WTC11 (cell line): ENCODE measurements at regions not wholly inside any gene's neighbourhood (a gene's known extent, or its start where the extent isn't known, plus 50 kb on each side); places are given as distances from the start of the nearest gene placed in this dataset.

Source experiments
- ATAC-seq: fragments of 200-7000 bp; cut with Tn5 transposase; 2 replicates; pipeline ENCODE4 v1.10.0; 2021; ENCODE audit warnings: mild to moderate bottlenecking, moderate library complexity
- CTCF ChIA-PET: fragments of 300-600 bp; sonication (Branson Sonifier 250); formaldehyde crosslinking; loops from one replicate; lab custom pipeline; 2021; ENCODE audit warnings: antibody characterized with exemption; lab: Charles Lee
- POLR2A ChIA-PET: fragments of 350-600 bp; sonication (Branson Sonifier 250); formaldehyde crosslinking; loops from one replicate; lab custom pipeline; 2021; ENCODE audit warnings: antibody characterized with exemption; lab: Charles Lee
- DNase-seq: peaks from one replicate; pipeline ENCODE4 v3.0.0; 2021; ENCODE audit warnings: low spot score
- H3K27ac Mint-ChIP-seq: 2 replicates; pipeline ENCODE4 v1.8.0; 2021; ENCODE audit warnings: mixed read lengths
- H3K27me3 Mint-ChIP-seq: 2 replicates; pipeline ENCODE4 v1.8.0; 2021; ENCODE audit warnings: low read depth, mild to moderate bottlenecking, moderate library complexity, mixed read lengths
- H3K36me3 Mint-ChIP-seq: 2 replicates; pipeline ENCODE4 v1.8.0; 2021; ENCODE audit warnings: mixed read lengths
- H3K4me1 Mint-ChIP-seq: 2 replicates; pipeline ENCODE4 v1.8.0; 2022; ENCODE audit warnings: mixed read lengths
- H3K4me3 Mint-ChIP-seq: 2 replicates; pipeline ENCODE4 v1.8.0; 2021; ENCODE audit warnings: mild to moderate bottlenecking, moderate library complexity, mixed read lengths
- H3K9me3 Mint-ChIP-seq: 2 replicates; pipeline ENCODE4 v1.8.0; 2021; ENCODE audit warnings: mixed read lengths
- CBFB ChIP-seq: sonication (generic); formaldehyde crosslinking; IDR thresholded peaks from 2 replicates; pipeline ENCODE4 v1.8.1; 2022; ENCODE audit warnings: mild to moderate bottlenecking, low read depth, missing genetic modification reagents
- CREB1 ChIP-seq: sonication (generic); formaldehyde crosslinking; IDR thresholded peaks from 2 replicates; pipeline ENCODE4 v1.8.0; 2023; ENCODE audit warnings: mild to moderate bottlenecking, missing genetic modification reagents
- CREM ChIP-seq: sonication (generic); formaldehyde crosslinking; IDR thresholded peaks from 2 replicates; pipeline ENCODE4 v1.8.1; 2022; ENCODE audit warnings: mild to moderate bottlenecking, missing genetic modification reagents, moderate library complexity
- CTCF ChIP-seq: fragments of 200-600 bp; IDR thresholded peaks from 2 replicates; pipeline ENCODE4 v1.8.0; 2022; ENCODE audit warnings: antibody characterized with exemption
- ELF4 ChIP-seq: sonication (generic); formaldehyde crosslinking; IDR thresholded peaks from 2 replicates; pipeline ENCODE4 v1.8.1; 2022; ENCODE audit warnings: low read depth, mild to moderate bottlenecking, moderate library complexity, missing genetic modification reagents
- ERG ChIP-seq: fragments of 250-450 bp; sonication (Bioruptor Pico); IDR thresholded peaks from 2 replicates; pipeline ENCODE4 v1.8.0; 2021; ENCODE audit warnings: mild to moderate bottlenecking
- FOXJ3 ChIP-seq: sonication (generic); formaldehyde crosslinking; IDR thresholded peaks from 2 replicates; pipeline ENCODE4 v1.9.0; 2021; ENCODE audit warnings: missing genetic modification reagents, mild to moderate bottlenecking, borderline replicate concordance
- FOXK1 ChIP-seq: sonication (generic); formaldehyde crosslinking; IDR thresholded peaks from 2 replicates; pipeline ENCODE4 v1.8.0; 2022; ENCODE audit warnings: mild to moderate bottlenecking, moderate library complexity, missing genetic modification reagents
- GRHL2 ChIP-seq: fragments of 250-450 bp; sonication (Bioruptor Pico); IDR thresholded peaks from 2 replicates; pipeline ENCODE4 v1.8.0; 2022; ENCODE audit warnings: mild to moderate bottlenecking, moderate library complexity; ENCODE audit not compliant: insufficient replicate concordance, severe bottlenecking
- HMGA2 ChIP-seq: fragments of 250-450 bp; sonication (Bioruptor Pico); IDR thresholded peaks from 2 replicates; pipeline ENCODE4 v1.4.0; 2021; ENCODE audit warnings: mild to moderate bottlenecking, moderate library complexity
- IRF2 ChIP-seq: sonication (generic); formaldehyde crosslinking; IDR thresholded peaks from 2 replicates; pipeline ENCODE4 v1.8.0; 2022; ENCODE audit warnings: low read depth, missing genetic modification reagents, borderline replicate concordance
- KAT7 ChIP-seq: sonication (generic); formaldehyde crosslinking; IDR thresholded peaks from 2 replicates; pipeline ENCODE4 v1.8.1; 2023; ENCODE audit warnings: missing genetic modification reagents, mild to moderate bottlenecking, borderline replicate concordance
- MXD4 ChIP-seq: fragments of 250-450 bp; sonication (Bioruptor Pico); IDR thresholded peaks from 2 replicates; pipeline ENCODE4 v1.8.0; 2021; ENCODE audit warnings: mild to moderate bottlenecking, moderate library complexity, borderline replicate concordance
- NFYB ChIP-seq: sonication (generic); formaldehyde crosslinking; conservative IDR thresholded peaks from 2 replicates; pipeline ENCODE4 v1.8.0; 2022; ENCODE audit warnings: low read depth, missing genetic modification reagents
- SMAD3 ChIP-seq: sonication (generic); formaldehyde crosslinking; IDR thresholded peaks from 2 replicates; pipeline ENCODE4 v1.8.0; 2022; ENCODE audit warnings: missing genetic modification reagents, mild to moderate bottlenecking, borderline replicate concordance
- SMAD4 ChIP-seq: sonication (generic); formaldehyde crosslinking; IDR thresholded peaks from 2 replicates; pipeline ENCODE4 v1.8.0; 2022; ENCODE audit warnings: mild to moderate bottlenecking, missing genetic modification reagents
- SP1 ChIP-seq: sonication (generic); formaldehyde crosslinking; conservative IDR thresholded peaks from 2 replicates; pipeline ENCODE4 v1.8.1; 2022; ENCODE audit warnings: missing genetic modification reagents
- TCF7 ChIP-seq: sonication (generic); formaldehyde crosslinking; IDR thresholded peaks from 2 replicates; pipeline ENCODE4 v1.8.0; 2022; ENCODE audit warnings: mild to moderate bottlenecking, low read depth, missing genetic modification reagents, moderate library complexity
- TEAD4 ChIP-seq: sonication (generic); formaldehyde crosslinking; IDR thresholded peaks from 2 replicates; pipeline ENCODE4 v1.8.0; 2022; ENCODE audit warnings: mild to moderate bottlenecking, missing genetic modification reagents
- ZMAT4 ChIP-seq: fragments of 250-450 bp; sonication (Bioruptor Pico); IDR thresholded peaks from 2 replicates; pipeline ENCODE4 v1.9.0; 2021; ENCODE audit warnings: mild to moderate bottlenecking
- ZNF263 ChIP-seq: sonication (generic); formaldehyde crosslinking; IDR thresholded peaks from 2 replicates; pipeline ENCODE4 v1.8.1; 2022; ENCODE audit warnings: low read depth, mild to moderate bottlenecking, moderate library complexity, missing genetic modification reagents
- ZNF317 ChIP-seq: sonication (generic); formaldehyde crosslinking; IDR thresholded peaks from 2 replicates; pipeline ENCODE4 v1.8.1; 2023; ENCODE audit warnings: low read depth, mild to moderate bottlenecking, moderate library complexity, missing genetic modification reagents, borderline replicate concordance
- ZNF423 ChIP-seq: fragments of 250-450 bp; sonication (Bioruptor Pico); IDR thresholded peaks from 2 replicates; pipeline ENCODE4 v2.1.2; 2022; ENCODE audit warnings: mild to moderate bottlenecking, moderate library complexity
- ZNF425 ChIP-seq: fragments of 250-450 bp; sonication (Bioruptor Pico); conservative IDR thresholded peaks from 2 replicates; pipeline ENCODE4 v1.9.0; 2021; ENCODE audit warnings: mild to moderate bottlenecking
- ZNF671 ChIP-seq: fragments of 250-450 bp; sonication (Bioruptor Pico); IDR thresholded peaks from 2 replicates; pipeline ENCODE4 v1.8.0; 2021; ENCODE audit warnings: mild to moderate bottlenecking
- ZSCAN18 ChIP-seq: fragments of 250-450 bp; sonication (Bioruptor Pico); IDR thresholded peaks from 2 replicates; pipeline ENCODE4 v2.1.2; 2022; ENCODE audit warnings: mild to moderate bottlenecking, moderate library complexity

- TF ChIP-seq SP1 (CRISPR knock-in tag) (no peak), ERG (no peak), NFYB (CRISPR knock-in tag) (no peak), ZNF423 (CRISPR knock-in tag) (no peak), GRHL2 (CRISPR knock-in tag) (no peak), IRF2 (CRISPR knock-in tag) (no peak), TEAD4 (CRISPR knock-in tag) (no peak)
- TF ChIP-seq, all 79 proteins: peak for 0
Observed at GRCh38 chr11:93067881-93068390, 98.5 kb downstream of the MTNR1B start (continued).

- peak overlapping the region; percentile 95 for H3K27ac Mint-ChIP-seq
- TF ChIP-seq ZNF263 (CRISPR knock-in tag) (no peak), CREB1 (CRISPR knock-in tag) (no peak), FOXJ3 (CRISPR knock-in tag) (no peak), ZMAT4 (CRISPR knock-in tag) (no peak), ZNF425 (CRISPR knock-in tag) (no peak), SP1 (CRISPR knock-in tag) (no peak; the same call in 1 of the 2 replicates), MXD4 (CRISPR knock-in tag) (no peak), SMAD3 (CRISPR knock-in tag) (no peak), CBFB (no peak), KAT7 (CRISPR knock-in tag) (no peak)
- peak; percentile 67 for ATAC-seq
- ChIA-PET POLR2A (no interaction called here), CTCF (interaction anchor here (0.9 to 1.3 kb wide), 2 partner anchors 17 to 131 kb away, joined by 3 to 5 read pairs; no protein-coding TSS in a partner anchor)
- peaks cover 19% of the 10 kb centered on the region for H3K9me3 Mint-ChIP-seq
- H3K27me3 Mint-ChIP-seq, result peaks cover 5% of the 10 kb centered on the region; the same call in 1 of the 2 replicates
- H3K4me3 Mint-ChIP-seq, result peak overlapping the region; percentile 32
- no peak for DNase-seq
- H3K36me3 Mint-ChIP-seq, result no peaks in the 10 kb centered on the region; the same call in 1 of the 2 replicates
- H3K4me1 Mint-ChIP-seq, result peaks cover 65% of the 10 kb centered on the region
Observed at GRCh38 chr11:93072229-93072914, 102.9 kb downstream of the MTNR1B start.

- peaks cover 19% of the 10 kb centered on the region for H3K9me3 Mint-ChIP-seq
- peak; percentile 23 for DNase-seq
- TF ChIP-seq SMAD4 (CRISPR knock-in tag) (no peak), CTCF (no peak), ZSCAN18 (CRISPR knock-in tag) (no peak), CREB1 (CRISPR knock-in tag) (no peak), HMGA2 (CRISPR knock-in tag) (no peak), ELF4 (CRISPR knock-in tag) (no peak), ZMAT4 (CRISPR knock-in tag) (no peak), SMAD3 (CRISPR knock-in tag) (no peak), FOXJ3 (CRISPR knock-in tag) (no peak), TCF7 (CRISPR knock-in tag) (no peak), FOXK1 (CRISPR knock-in tag) (no peak), ZNF671 (CRISPR knock-in tag) (no peak), ZNF317 (CRISPR knock-in tag) (no peak), CREM (no peak)
Observed at GRCh38 chr11:93073026-93073425, 103.6 kb downstream of the MTNR1B start.

More at GRCh38 chr11:93073026-93073425, 103.6 kb downstream of the MTNR1B start:
- H3K27me3 Mint-ChIP-seq, result peaks cover 5% of the 10 kb centered on the region; the same call in 1 of the 2 replicates
- H3K27ac Mint-ChIP-seq, result peak overlapping the region; percentile 95
- ChIA-PET CTCF (interaction anchor here (0.9 to 1.3 kb wide), 3 partner anchors 16 to 131 kb away, joined by 3 to 5 read pairs (median 3); no protein-coding TSS in a partner anchor), POLR2A (no interaction called here)
- H3K4me1 Mint-ChIP-seq, result peaks cover 65% of the 10 kb centered on the region
- H3K4me3 Mint-ChIP-seq, result peak overlapping the region; percentile 18
- H3K36me3 Mint-ChIP-seq, result no peaks in the 10 kb centered on the region; the same call in 1 of the 2 replicates
- ATAC-seq, result peak; percentile 86
